Suprapubic skin (tissue), 4 donors: ENCODE measurements at regions not wholly inside any gene's neighbourhood (a gene's known extent, or its start where the extent isn't known, plus 50 kb on each side); places are given as distances from the start of the nearest gene placed in this dataset.

Experiments used
- CTCF ChIP-seq, 2 donors: fragments of 200-600 bp in 1 of 2; fragments of 450-650 bp in 1 of 2; sonication (generic) in 1 of 2; IDR thresholded peaks; one replicate each; pipeline ENCODE4 v1.5.1; 2016 to 2019; ENCODE audit warnings: antibody characterized with exemption in 2 of 2, mild to moderate bottlenecking in 1 of 2, moderate library complexity in 1 of 2
- POLR2A ChIP-seq, 2 donors: fragments of 450-650 bp; IDR thresholded peaks; one replicate each; pipeline ENCODE4 v1.6.1; 2017; ENCODE audit warnings: antibody characterized with exemption in 2 of 2, mild to moderate bottlenecking in 2 of 2, moderate library complexity in 2 of 2
- POLR2AphosphoS5 ChIP-seq, 3 donors: sonication (generic); formaldehyde crosslinking; IDR thresholded peaks; one replicate each; pipeline ENCODE4 v1.6.1; 2017; ENCODE audit warnings: antibody characterized with exemption in 3 of 3

DNA sequence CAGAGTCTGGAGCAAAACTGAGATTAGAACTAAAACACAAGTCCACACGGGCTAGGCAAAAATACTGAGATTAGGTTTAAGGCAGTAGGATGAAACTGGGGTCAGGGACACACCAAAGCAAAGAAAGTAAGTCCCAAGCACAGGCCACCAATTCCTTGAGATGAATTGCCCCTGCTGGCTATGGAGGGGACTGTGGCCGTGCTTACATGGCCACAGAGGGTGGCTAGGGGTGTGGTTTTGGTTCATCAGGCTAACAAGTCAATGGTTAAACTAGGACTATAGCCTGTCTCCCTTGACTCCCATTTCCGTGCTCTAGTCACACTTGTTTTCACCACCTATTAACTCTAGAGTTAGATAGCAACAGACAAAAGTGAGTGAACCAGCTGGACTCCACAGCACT lies 394.8 kb downstream of the PBX1 start:
- TF ChIP-seq POLR2AphosphoS5 (IDR thresholded peaks at IDR 0.05) (no peak), CTCF (IDR thresholded peaks at IDR 0.05) (no peak), POLR2A (IDR thresholded peaks at IDR 0.05) (no peak)
